Type B pancreatic cell (in vitro differentiated cells): ENCODE measurements at regions not wholly inside any gene's neighbourhood (a gene's known extent, or its start where the extent isn't known, plus 50 kb on each side); places are given as distances from the start of the nearest gene placed in this dataset.

ENCODE experiments used
- DNase-seq: peaks from one replicate; pipeline ENCODE4 v3.0.0; 2021; ENCODE audit warnings: mixed read lengths; ENCODE audit not compliant: unreplicated experiment; ENCODE audit errors: extremely low spot score
- H3K27ac Mint-ChIP-seq: 2 replicates; pipeline ENCODE4 v1.8.0; 2021; ENCODE audit warnings: mild to moderate bottlenecking, mixed read lengths
- H3K27me3 Mint-ChIP-seq: 2 replicates; pipeline ENCODE4 v1.8.0; 2021; ENCODE audit warnings: mixed read lengths
- H3K36me3 Mint-ChIP-seq: 2 replicates; pipeline ENCODE4 v1.8.0; 2021; ENCODE audit warnings: mixed read lengths
- H3K4me1 Mint-ChIP-seq: one replicate; pipeline ENCODE4 v1.8.0; 2021; ENCODE audit warnings: mixed read lengths; ENCODE audit not compliant: unreplicated experiment
- H3K4me3 Mint-ChIP-seq: 2 replicates; pipeline ENCODE4 v1.8.0; 2021; ENCODE audit warnings: mild to moderate bottlenecking, mixed read lengths
- H3K9me3 Mint-ChIP-seq: 2 replicates; pipeline ENCODE4 v1.8.0; 2021; ENCODE audit warnings: mixed read lengths
- TF ChIP-seq, protein P1 (sequence below): fragments of 200-600 bp; sonication (generic); conservative IDR thresholded peaks from 2 replicates; pipeline ENCODE4 v1.5.0; 2021; ENCODE audit warnings: antibody characterized with exemption, mild to moderate bottlenecking

DNA sequence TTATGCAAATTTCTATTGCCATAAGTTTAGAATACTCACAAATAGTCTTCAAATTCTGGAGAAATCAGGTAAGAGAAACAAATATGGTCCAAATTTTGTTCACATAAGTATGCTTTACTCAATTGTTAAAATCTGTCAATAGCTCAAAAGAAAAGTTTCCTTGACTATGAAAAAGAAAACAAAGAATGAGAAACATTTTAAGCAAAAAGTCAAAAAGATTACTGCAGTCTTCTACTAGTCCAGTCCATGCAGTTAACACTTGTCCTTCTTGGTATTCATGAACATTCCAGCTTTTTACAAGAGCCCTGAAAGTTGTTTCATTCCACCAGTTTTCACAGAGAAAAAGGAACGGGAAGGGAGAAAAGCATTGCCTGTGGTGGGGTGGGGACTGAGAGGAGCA lies 54.7 kb upstream of the ZXDA start:
- Mint-ChIP-seq H3K4me1 (no peaks in the 10 kb centered on the region), H3K27me3 (no peaks in the 10 kb centered on the region), H3K9me3 (peaks cover 10% of the 10 kb centered on the region), H3K4me3 (no peak overlapping the region), H3K36me3 (no peaks in the 10 kb centered on the region), H3K27ac (no peak overlapping the region)
- TF ChIP-seq, protein P1, sequence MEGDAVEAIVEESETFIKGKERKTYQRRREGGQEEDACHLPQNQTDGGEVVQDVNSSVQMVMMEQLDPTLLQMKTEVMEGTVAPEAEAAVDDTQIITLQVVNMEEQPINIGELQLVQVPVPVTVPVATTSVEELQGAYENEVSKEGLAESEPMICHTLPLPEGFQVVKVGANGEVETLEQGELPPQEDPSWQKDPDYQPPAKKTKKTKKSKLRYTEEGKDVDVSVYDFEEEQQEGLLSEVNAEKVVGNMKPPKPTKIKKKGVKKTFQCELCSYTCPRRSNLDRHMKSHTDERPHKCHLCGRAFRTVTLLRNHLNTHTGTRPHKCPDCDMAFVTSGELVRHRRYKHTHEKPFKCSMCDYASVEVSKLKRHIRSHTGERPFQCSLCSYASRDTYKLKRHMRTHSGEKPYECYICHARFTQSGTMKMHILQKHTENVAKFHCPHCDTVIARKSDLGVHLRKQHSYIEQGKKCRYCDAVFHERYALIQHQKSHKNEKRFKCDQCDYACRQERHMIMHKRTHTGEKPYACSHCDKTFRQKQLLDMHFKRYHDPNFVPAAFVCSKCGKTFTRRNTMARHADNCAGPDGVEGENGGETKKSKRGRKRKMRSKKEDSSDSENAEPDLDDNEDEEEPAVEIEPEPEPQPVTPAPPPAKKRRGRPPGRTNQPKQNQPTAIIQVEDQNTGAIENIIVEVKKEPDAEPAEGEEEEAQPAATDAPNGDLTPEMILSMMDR: no peak
- DNase-seq: no peak
